ENCODE measurements at regions not wholly inside any gene's neighbourhood (a gene's known extent, or its start where the extent isn't known, plus 50 kb on each side); places are given as distances from the start of the nearest gene placed in this dataset.
"Not testable (repeated sequence)": the region's sequence is repeated elsewhere in the genome, so short reads cannot be mapped to it uniquely, and the experiment has no call there.

- DNase-seq = no peak
Observed at GRCh38 chr17:83192161-83192788, 112.9 kb downstream of the METRNL start.

GRCh38 chr17:83192789-83193335 lies 113.5 kb downstream of the METRNL start:
- not testable (repeated sequence) for DNase-seq

GRCh38 chr17:83193336-83194185 lies 114.2 kb downstream of the METRNL start:
- no peak for DNase-seq

GRCh38 chr17:83194186-83194561 lies 114.8 kb downstream of the METRNL start:
- DNase-seq = no peak

- DNase-seq = no peak
Observed at GRCh38 chr17:83194761-83195329, 115.4 kb downstream of the METRNL start.

- DNase-seq = no peak
Observed at GRCh38 chr17:83195330-83196023, 116.1 kb downstream of the METRNL start.

GRCh38 chr17:83196024-83196365 lies 116.6 kb downstream of the METRNL start:
- DNase-seq = no peak

- no peak for DNase-seq
Observed at GRCh38 chr17:83196366-83196765, 117.0 kb downstream of the METRNL start.

GRCh38 chr17:83196973-83197880 lies 117.8 kb downstream of the METRNL start:
- no peak for DNase-seq

GRCh38 chr17:83198366-83199341 lies 119.2 kb downstream of the METRNL start:
- no peak for DNase-seq

- DNase-seq = peak; percentile 9
Observed at GRCh38 chr17:83199500-83200201, 120.2 kb downstream of the METRNL start.

- peak; percentile 47 for DNase-seq
Observed at GRCh38 chr17:83200231-83200699, 120.9 kb downstream of the METRNL start.

- no peak for DNase-seq
Observed at GRCh38 chr17:83200751-83201150, 121.3 kb downstream of the METRNL start.

GRCh38 chr17:83201206-83202001 lies 122.0 kb downstream of the METRNL start:
- no peak for DNase-seq

GRCh38 chr17:83202002-83203000 lies 122.9 kb downstream of the METRNL start:
- no peak for DNase-seq

GRCh38 chr17:83203073-83203471 lies 123.7 kb downstream of the METRNL start:
- DNase-seq = no peak

- no peak for DNase-seq
Observed at GRCh38 chr17:83203472-83204221, 124.2 kb downstream of the METRNL start.
